G401 (cell line): ENCODE measurements at regions not wholly inside any gene's neighbourhood (a gene's known extent, or its start where the extent isn't known, plus 50 kb on each side); places are given as distances from the start of the nearest gene placed in this dataset.

ENCODE experiments used
- DNase-seq: peaks from one replicate; pipeline ENCODE4 v3.0.0-alpha.2; 2015; ENCODE audit warnings: low spot score
- in situ Hi-C: cut with HindIII; loops from 2 replicates; pipeline ENCODE4 v1.10.0; 2016; ENCODE audit warnings: low sequenced_read_pairs, mixed read lengths

DNA sequence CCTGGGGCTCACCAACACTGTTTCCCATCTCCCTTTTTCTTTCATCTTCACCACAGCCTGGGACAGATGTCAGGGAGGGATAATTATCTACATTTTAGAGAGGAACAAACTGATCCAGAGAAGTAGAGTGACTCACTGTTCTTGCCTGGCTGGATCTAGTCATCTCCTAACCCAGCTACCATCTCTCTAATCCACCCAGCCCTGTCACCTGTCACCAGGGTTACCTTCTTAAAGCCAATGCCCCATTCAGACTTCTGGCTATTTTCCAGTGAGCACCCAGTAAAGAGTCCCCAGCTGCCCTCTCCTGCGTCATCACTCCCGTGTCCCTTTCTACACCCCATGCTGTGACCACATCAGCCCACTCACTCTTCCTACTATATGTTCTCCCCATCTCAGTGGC is 68.4 kb upstream of the DUSP5 start:
- in situ Hi-C loops, result no loop called here
- DNase-seq, result no peak

DNA sequence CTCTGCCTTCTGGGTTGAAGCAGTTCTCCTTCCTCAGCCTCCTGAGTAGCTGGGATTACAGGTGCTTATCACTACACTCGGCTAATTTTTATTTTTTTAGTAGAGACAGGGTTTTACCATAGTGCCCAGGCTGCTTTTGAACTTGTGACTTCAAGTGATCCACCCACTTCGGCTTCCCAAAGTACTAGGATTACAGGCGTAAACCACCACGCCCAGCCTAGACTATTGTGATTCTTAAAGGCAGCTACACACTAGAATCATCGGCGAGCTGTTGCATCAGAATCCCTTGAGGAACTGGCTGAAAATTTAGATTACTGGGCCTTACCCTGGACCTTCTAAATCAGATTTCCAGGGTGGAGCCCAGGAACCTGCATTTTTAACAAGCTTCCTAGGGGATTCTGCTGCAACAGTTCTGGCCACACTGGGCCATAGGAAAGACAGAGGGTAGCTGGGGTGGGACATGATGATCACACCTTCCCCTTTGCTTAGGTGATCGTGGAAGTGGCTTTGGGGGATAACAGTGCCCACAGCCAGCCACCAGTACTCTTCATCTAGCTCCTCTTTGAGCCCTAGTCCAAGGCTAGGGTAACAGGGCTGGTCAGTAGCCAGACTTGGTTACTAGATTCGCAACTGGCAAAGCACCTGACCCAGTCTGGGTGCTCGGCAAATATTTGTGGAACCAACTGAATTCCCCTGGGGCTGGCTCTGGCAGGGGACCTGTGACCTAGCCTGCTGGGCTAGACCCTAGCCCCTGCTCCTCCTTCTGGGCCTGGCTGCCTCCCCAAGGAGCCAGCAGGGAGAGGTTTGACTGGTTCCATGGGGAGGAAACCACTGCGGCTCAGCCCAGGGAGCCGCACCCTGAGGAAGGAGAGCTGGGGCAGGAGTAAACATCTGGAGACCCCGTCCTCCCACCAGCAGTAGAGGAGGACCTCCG is 67.1 kb upstream of the DUSP5 start:
- in situ Hi-C loops, result no loop called here
- DNase-seq, result no peak

DNA sequence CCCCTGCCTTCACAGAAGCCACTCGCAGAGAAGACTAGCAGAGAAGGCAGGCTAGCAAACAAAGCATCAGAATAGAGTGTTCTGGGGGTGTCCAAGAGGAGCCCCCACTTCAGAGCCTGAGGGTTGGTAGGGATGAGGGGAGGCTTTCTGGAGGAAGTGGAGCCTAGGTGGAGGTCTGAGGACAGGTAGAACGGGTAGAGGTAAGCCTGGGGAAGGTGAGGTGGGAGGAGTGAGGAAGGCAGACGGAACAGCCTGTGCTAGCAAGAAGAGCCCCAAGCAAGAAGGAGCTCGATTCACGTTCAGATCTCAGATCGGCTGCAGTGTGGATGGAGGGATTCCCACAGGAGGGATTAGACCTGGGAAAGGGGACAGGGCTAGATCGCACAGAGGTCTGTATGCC is 66.0 kb upstream of the DUSP5 start:
- in situ Hi-C loops, result no loop called here
- DNase-seq, result peak; percentile 61

DNA sequence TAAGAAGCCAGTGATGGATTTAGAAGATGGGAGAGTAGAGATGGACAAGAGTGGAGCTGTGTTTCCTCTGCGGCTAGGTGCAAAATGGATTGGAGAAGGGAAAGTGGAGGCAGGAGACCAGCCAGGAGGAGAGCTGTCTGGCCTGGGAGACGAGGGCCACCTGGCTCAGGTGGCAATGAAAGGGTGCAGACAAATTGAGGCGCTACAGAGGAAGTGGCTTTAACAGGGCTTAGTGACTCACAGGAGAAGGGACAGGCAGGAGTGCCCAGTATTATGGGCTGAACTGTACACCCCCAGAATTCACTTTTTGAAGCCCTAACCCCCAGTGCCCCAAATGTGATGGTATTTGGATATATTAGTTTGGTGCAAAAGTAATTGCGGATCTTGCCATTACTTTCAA is 65.6 kb upstream of the DUSP5 start:
- in situ Hi-C loops, result no loop called here
- no peak for DNase-seq

DNA sequence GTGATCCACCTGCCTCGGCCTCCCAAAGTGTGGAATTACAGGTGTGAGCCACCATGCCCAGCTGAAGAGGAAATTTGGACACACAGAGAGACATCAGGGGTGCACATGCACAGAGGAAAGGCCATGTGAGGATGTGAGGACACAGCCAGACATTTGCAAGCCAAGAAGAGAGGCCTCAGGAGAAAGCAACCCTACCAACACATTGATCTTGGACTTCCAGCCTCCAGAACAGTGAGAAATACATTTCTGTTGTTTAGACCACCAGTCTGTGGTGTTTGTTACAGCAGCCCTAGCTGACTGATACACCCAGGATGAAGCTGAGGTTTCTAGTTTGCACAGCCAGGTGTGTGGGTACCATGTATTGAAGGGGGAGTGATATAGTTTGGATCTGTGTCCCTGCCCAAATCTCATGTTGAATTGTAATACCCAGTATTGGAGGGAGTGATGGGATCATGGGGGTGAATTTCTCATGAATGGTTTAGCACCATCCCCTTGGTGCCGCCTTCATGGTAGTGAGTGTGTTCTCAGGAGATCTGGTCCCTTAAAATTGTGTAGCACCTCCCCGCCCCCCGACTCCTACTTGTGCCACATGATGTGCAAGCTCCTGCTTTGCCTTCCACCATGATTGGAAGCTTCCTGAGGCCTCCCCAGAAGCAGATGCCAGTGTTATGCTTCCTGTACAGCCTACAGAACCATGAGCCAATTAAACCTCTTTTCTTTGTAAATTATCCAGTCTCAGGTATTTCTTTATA is 64.7 kb upstream of the DUSP5 start:
- DNase-seq, result no peak
- in situ Hi-C loops, result no loop called here

DNA sequence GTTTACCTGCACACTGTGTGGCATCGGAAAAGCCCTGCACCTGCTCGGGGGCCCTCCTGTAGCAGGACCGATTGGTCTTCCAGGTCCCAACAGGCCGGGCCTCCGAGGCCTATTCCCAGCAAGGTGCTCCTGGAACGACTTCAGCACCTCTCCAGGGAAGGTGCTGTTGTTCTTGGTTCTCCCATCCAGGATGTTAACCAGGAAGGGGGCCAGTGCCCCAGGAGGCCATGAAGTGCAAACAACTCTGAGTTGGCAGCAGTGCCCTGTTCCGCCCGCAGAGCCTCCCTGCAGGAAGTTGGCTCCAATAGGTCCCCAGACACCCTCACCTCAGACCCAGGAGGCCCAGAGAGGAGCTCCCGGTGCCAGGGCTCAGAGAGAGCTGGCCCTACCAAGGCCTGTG is 64.0 kb upstream of the DUSP5 start:
- in situ Hi-C loops, result no loop called here
- DNase-seq, result no peak

DNA sequence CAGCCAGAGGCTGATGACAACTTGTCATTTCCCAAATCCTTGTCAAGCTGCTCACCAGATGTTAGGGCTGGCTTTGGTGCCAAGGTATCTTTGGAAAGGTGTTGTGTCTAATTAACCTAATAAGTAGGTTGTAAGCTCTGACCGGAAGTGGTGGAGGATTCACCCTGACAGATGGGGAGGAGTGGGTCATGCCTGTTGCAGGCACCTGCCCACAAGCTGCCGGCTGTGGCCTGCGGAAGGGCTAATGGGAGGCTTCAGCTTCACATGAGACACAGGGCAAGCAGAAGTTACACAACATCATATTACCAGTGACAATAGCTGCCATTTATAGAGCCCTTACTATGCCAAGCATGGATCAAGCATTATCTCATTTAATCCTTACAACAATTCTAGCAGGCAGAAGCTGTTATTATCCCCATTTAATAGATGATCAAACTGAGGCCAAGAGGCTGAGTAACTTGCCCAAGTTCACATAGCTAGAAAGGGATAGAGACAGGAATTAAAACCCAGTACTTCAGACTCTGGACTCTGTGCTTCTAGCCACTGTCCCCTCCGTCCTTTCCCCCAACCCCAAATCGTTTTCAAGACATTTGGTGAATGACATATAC is 63.1 kb upstream of the DUSP5 start:
- DNase-seq, result no peak
- in situ Hi-C loops, result no loop called here

DNA sequence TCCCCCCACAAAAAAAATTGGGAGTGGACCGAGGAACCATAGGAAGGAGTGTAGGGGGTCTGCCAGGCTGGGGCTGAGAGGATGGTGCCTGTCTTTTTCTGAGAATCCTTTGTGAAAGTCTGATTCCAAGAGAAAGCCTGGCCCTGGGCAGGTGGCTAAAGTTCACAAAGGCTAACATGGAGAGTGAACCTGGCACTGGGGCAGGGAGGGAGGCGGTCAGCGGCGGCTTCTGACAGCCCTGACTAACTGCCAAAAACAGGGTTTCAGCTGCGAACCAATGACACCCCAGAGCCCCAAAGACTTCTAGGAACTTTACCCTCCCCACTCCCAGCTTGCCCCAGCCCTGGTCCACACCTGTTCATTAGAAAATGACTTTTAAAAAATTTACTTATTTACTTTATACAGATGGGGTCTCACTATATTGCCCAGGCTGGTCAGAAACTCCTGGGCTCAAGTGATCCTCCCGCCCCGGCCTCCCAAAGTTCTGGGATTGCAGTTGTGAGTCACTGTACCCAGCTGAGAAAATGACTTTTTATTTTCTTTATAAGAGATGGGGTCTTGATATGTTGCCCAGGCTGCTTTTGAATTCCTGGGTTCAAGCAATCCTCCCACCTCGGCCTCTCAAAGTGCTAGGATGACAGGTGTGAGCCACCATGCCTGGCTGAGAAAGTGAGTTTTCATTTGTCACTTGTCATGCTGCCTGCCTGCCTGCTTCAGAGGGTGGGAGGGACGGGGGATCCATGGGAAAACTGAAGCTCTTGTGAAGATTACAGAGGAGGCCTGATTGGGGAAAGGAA is 61.0 kb upstream of the DUSP5 start:
- in situ Hi-C loops, result no loop called here
- DNase-seq, result no peak

DNA sequence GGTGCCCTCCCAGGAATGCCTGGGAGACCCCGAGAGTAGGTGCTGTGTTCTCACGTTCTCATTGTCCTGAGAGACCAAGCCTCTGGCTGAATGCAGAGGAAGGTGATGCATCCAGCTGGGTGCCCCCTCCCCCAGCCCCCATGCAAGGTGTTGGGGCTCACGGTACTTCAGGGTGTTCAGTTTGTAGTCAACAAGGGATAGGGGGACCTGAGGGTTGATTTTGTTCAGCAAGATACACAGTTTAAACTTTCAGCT is 60.4 kb upstream of the DUSP5 start:
- in situ Hi-C loops, result no loop called here
- no peak for DNase-seq

DNA sequence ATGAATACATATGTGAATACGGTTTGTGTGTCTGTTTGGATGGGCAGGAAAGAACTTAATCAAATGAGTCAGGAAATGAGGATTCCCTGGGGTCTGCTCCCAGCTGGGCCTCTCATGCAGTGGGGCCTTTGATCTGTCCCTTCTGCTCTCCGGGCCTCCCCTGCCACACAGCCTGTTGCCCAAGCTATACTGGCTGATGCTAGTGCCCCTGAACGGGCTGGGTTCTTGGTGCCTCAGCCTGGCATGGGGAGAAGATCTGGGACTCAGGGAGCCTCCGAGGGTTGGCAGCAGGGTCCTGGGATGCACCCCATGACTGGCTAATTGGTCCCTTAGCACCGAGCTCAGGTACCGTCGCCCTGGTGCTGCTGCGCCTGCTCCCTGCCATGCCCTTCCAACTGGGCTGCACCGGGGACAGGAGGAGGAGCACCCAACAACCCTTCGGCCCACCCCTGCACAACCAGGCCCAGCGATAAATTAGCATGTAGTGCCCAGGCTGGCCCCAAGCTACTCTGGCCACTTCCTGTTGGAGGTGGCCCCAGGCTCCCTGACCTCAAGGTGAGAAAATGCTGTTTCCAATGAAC is 59.9 kb upstream of the DUSP5 start:
- DNase-seq, result no peak
- in situ Hi-C loops, result no loop called here

DNA sequence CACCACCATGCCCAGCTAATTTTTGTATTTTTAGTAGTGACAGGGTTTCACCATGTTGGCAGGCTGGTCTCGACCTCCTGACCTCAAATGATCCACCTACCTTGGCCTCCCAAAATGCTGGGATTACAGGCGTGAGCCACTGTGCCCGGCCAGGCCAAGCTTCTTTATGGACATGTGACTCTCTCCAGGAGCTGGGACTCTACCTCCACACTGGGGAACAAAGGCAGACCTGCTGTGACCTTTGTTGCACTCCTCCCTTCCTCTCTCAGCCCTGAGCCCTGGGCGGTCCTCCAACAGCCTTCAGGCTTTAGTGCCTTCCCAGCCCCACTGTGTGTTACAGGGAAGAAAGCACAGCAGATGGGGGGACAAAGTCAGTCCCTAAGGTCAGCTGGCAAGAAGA is 55.0 kb upstream of the DUSP5 start:
- DNase-seq, result no peak
- in situ Hi-C loops, result no loop called here

DNA sequence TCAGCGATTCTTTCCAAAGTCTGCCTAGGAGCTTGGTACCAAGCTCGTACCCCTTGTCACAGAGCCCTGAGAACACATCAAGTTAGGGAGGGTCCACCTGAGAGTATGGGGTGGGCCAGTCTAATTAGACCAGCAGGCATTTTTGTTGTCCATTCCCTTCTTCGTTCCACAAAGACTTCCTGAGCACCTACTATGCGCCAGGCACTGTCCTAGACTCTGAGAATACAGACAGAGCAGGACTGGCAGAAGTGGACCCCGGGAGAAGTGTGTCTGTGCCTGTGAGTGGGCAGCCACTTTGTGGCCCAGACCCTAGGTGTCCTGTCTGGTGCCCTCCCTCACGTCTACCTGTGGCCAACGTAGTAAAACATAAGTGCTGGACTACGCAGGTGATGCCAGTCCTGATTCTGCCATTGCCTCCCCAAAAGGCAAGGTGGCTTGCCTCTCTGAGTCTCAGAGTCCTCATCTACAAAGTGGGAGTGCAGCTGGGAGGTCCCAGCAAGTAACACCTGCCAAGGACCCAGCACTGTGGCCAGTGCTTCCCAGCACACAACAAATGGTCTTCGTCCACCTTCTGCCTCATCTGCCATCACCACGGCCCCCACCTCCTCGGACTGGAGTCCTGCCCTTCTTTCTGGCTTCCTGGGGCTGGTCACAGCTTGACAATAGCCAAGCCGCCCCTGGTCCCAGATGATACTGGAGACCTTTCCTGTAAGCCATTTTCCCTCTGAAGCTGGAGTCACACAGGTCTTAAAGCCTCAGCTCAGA is 54.3 kb upstream of the DUSP5 start:
- DNase-seq, result no peak
- in situ Hi-C loops, result no loop called here

DNA sequence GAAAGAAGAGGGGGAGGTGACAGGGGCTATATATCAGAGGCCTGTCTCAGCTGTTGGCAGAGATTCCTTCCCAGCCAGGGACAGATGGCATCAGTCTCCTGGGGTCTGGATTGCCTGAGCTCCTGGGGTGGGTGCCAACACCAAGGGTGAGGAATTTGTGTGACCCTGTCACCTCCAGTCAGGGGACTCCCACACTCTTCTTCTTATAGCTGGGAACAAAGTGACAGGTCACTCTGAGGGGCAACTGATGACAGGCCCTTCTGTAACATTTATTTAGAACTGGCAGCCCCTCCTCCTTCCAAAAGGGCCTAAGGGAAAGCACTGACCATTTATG is 53.7 kb upstream of the DUSP5 start:
- DNase-seq, result peak; percentile 88
- in situ Hi-C loops, result no loop called here

DNA sequence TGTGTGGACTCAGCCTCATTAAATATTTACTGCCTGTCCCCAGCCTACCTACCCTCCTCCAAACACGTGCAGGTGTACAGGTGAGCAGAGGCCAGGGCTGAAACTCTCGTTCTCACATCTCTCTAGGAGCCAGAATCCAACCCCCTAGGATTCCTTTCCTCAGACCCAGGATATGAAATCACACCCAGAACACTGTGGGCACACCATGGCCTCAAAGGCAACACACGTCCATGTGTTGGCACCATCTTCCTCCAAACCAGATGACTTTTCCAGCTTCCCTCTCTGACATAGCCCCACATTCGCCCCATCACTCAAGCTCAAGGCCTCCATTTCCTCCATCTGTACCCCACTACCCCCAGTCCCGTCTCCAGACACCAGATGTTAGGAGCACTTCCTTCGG is 51.8 kb upstream of the DUSP5 start:
- no peak for DNase-seq
- in situ Hi-C loops, result no loop called here

DNA sequence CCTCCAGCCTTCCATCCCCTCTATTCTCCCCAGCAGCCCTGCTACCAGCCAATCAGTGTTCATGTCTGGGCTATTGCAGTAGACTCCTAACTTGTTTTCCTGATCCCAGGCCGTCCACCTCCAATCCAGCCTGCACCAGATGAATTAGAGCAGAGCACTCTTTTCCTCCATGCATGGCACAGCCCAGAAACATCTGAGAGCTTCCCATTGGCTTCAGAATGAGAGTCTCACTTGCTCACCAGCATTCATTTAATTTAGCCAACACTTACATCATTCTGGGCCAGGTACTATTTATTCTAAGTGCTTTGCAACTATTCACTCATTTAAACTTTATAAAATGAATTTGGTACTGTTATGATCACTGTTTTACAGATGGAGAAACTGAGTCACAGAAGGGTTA is 51.4 kb upstream of the DUSP5 start:
- no peak for DNase-seq
- in situ Hi-C loops, result no loop called here

DNA sequence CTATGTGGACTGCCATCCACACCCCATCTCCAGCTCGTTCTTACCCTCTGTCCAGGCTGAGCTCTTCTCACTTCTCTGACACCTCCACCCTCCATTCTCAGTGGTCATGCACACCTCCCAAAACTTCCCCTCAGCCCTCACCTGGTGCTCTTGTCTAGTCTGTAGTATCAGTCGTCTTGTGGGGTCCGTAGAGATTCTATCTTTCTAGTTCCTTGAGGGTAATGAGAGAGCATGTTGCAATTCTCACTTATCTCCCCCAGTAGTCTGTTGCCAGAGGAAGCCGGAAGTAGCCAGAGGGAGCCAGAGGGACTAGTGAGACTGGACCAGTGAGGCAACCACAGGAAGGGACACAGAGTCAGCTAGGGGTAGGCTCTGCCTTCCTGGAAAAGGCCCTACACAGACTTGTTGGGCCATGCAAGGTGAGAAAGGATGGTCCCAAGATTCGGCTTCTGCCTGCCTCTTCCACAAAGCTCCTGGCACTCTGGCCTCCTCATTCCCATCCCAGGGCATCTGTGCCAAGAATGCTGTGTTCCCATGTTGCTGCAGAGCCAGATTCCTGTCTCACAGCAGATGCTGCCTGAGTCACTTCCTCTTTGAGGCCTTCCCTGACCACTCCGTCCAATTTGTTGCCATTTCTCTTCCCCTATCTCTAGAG is 50.6 kb upstream of the DUSP5 start:
- in situ Hi-C loops, result no loop called here
- DNase-seq, result peak; percentile 97

DNA sequence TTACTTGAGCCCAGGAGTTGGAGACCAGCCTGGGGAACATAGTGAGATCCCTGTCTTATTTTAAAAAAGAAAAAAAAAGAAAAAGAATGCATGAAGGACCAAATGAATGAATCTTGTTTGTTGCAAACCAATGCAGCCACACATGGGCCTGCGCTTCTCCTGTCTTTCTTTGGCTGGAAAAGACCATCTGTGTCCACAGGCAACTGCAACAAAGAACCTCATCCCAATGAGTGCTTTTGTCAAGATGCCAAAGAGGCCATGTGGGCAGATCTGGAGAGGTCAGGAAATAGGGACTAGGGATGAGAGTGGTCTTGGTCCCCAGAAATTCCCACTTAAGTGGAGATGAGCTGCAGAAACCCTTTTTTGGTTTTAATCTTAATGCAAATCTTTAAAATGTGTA is 49.8 kb upstream of the DUSP5 start:
- in situ Hi-C loops, result no loop called here
- DNase-seq, result peak; percentile 80
